CD14-positive monocyte (primary cell): ENCODE measurements at regions not wholly inside any gene's neighbourhood (a gene's known extent, or its start where the extent isn't known, plus 50 kb on each side); places are given as distances from the start of the nearest gene placed in this dataset.

Experiments used
- DNase-seq, 3 donors: peaks; one replicate each; pipeline ENCODE4 v3.0.0-alpha.2; 2011 to 2022
- H2AFZ ChIP-seq: 2 replicates; pipeline ENCODE4 v1.6.0; 2012; ENCODE audit warnings: mild to moderate bottlenecking, low read depth, low read length, inconsistent platforms; ENCODE audit not compliant: insufficient read depth, poor library complexity, severe bottlenecking
- H3K27ac ChIP-seq, 2 donors: 1 replicate in 1 of 2; 2 replicates in 1 of 2; pipeline ENCODE4 v1.5.1; 2012 to 2013; ENCODE audit warnings: low read length in 2 of 2, control low read depth in 1 of 2, inconsistent platforms in 1 of 2, low read depth in 1 of 2, mild to moderate bottlenecking in 1 of 2
- H3K27me3 ChIP-seq, 2 donors: one replicate each; pipeline versions ENCODE4 v1.6.0 to v1.6.1; 2011 to 2013; ENCODE audit warnings: low read length in 2 of 2; ENCODE audit not compliant: control insufficient read depth in 2 of 2, insufficient read depth in 2 of 2
- H3K36me3 ChIP-seq, 2 donors: replicated peaks in 1 of 2; 1 replicate in 1 of 2; 2 replicates in 1 of 2; pipeline versions ENCODE4 v1.5.1 to v1.6.1; 2012 to 2013; ENCODE audit warnings: low read length in 2 of 2, control low read depth in 1 of 2, inconsistent platforms in 1 of 2, mild to moderate bottlenecking in 1 of 2; ENCODE audit not compliant: insufficient read depth in 2 of 2, control insufficient read depth in 1 of 2
- H3K4me1 ChIP-seq, 2 donors: 1 replicate in 1 of 2; 2 replicates in 1 of 2; pipeline versions ENCODE4 v1.5.1 to v1.6.1; 2012 to 2013; ENCODE audit warnings: low read length in 2 of 2, control low read depth in 1 of 2, inconsistent platforms in 1 of 2, mild to moderate bottlenecking in 1 of 2, moderate library complexity in 1 of 2; ENCODE audit not compliant: insufficient read depth in 2 of 2, control insufficient read depth in 1 of 2
- H3K4me2 ChIP-seq: replicated peaks from 2 replicates; pipeline ENCODE3; 2012; ENCODE audit warnings: low read length, moderate library complexity, mild to moderate bottlenecking; ENCODE audit not compliant: poor library complexity, severe bottlenecking; ENCODE audit errors: extremely low read depth
- H3K4me3 ChIP-seq, 3 experiments: fragments of 200-600 bp in 1 of 3; sonication (generic) in 1 of 3; replicated peaks in 1 of 3; 1 replicate in 2 of 3; 2 replicates in 1 of 3; pipeline ENCODE4 v1.5.1; 2011 to 2013; ENCODE audit warnings: low read length in 3 of 3, mild to moderate bottlenecking in 3 of 3, control low read depth in 2 of 3, low read depth in 2 of 3, inconsistent platforms in 1 of 3, moderate library complexity in 1 of 3
- H3K79me2 ChIP-seq: 2 replicates; pipeline ENCODE4 v1.6.0; 2012; ENCODE audit warnings: mild to moderate bottlenecking, control low read depth, inconsistent platforms, low read length, moderate library complexity; ENCODE audit not compliant: insufficient read depth
- H3K9ac ChIP-seq: 2 replicates; pipeline ENCODE4 v1.6.0; 2017; ENCODE audit warnings: low read length, mild to moderate bottlenecking; ENCODE audit not compliant: insufficient read depth, poor library complexity, severe bottlenecking
- H3K9me3 ChIP-seq, 2 donors: replicated peaks in 1 of 2; 1 replicate in 1 of 2; 2 replicates in 1 of 2; pipeline versions ENCODE4 v1.5.1 to v1.6.1; 2012 to 2013; ENCODE audit warnings: low read length in 2 of 2, control low read depth in 1 of 2; ENCODE audit not compliant: control insufficient read depth in 1 of 2, insufficient read depth in 1 of 2
- H4K20me1 ChIP-seq: 2 replicates; pipeline ENCODE4 v1.6.0; 2012; ENCODE audit warnings: mild to moderate bottlenecking, low read length, control low read depth, moderate library complexity; ENCODE audit not compliant: insufficient read depth
- H3K27ac Mint-ChIP-seq, 7 donors: one replicate each; pipeline ENCODE4 v1.8.0; 2020; ENCODE audit warnings: mild to moderate bottlenecking in 7 of 7, mixed read lengths in 7 of 7, moderate library complexity in 6 of 7, inconsistent platforms in 2 of 7
- H3K27me3 Mint-ChIP-seq, 3 donors: one replicate each; pipeline ENCODE4 v1.8.0; 2021 to 2022; ENCODE audit warnings: low read depth in 3 of 3, mild to moderate bottlenecking in 3 of 3, mixed read lengths in 3 of 3, moderate library complexity in 3 of 3, inconsistent platforms in 1 of 3
- H3K36me3 Mint-ChIP-seq, 2 donors: one replicate each; pipeline ENCODE4 v1.8.0; 2020; ENCODE audit warnings: mixed read lengths in 2 of 2, inconsistent platforms in 1 of 2, mild to moderate bottlenecking in 1 of 2
- H3K4me1 Mint-ChIP-seq: one replicate; pipeline ENCODE4 v1.8.0; 2020; ENCODE audit warnings: mild to moderate bottlenecking, mixed read lengths
- H3K4me3 Mint-ChIP-seq, 2 donors: one replicate each; pipeline ENCODE4 v1.8.0; 2020; ENCODE audit warnings: mild to moderate bottlenecking in 2 of 2, mixed read lengths in 2 of 2, moderate library complexity in 1 of 2
- H3K9me3 Mint-ChIP-seq, 7 donors: one replicate each; pipeline ENCODE4 v1.8.0; 2020 to 2022; ENCODE audit warnings: mixed read lengths in 7 of 7, mild to moderate bottlenecking in 6 of 7, moderate library complexity in 6 of 7, inconsistent platforms in 2 of 7
- CTCF ChIP-seq: fragments of 200-600 bp; IDR thresholded peaks from one replicate; pipeline ENCODE4 v1.8.0; 2022; ENCODE audit warnings: antibody characterized with exemption, mild to moderate bottlenecking
- WGBS: methylation state at CpG from one replicate; pipeline ENCODE4 v1.1.5; 2013; ENCODE audit warnings: missing lambda C conversion rate; ENCODE audit not compliant: insufficient coverage; 5-methylcytosine and 5-hydroxymethylcytosine counted together
- intact Hi-C, 2 donors: fragments of 100-400 bp; cut with micrococcal nuclease; formaldehyde crosslinking; loops; one replicate each; pipeline versions ENCODE4 v1.15.0 to v1.15.1; 2023

DNA sequence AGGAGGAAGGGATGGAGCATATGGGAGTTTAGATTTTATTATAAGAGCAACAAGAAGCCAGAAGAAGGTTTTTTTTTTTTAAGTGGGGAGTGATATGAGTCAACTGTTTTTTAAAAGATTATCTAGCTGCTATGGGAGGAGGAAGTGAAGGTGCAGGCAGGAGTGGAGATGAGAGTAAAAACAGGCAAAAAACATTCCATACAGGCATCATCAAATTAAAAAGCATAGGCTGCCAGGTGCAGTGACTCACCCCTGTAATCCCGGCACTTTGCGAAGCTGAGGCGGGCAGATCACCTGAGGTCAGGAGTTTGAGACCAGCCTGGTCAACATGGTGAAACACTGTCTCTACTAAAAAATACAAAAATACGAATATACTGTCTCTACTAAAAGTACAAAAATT is 368.4 kb upstream of the MTNR1B start:
- no peak overlapping the region for H3K4me3 ChIP-seq
- no peaks in the 10 kb centered on the region for H3K27me3 ChIP-seq
- H3K79me2 ChIP-seq, result no peaks in the 10 kb centered on the region
- H3K27ac Mint-ChIP-seq, result no peak overlapping the region
- peaks cover 0 to 2% (median 1%) of the 10 kb centered on the region in 3 donors for H3K27me3 Mint-ChIP-seq
- no peak overlapping the region for H3K9ac ChIP-seq
- H3K27ac ChIP-seq, result no peak overlapping the region
- H3K36me3 ChIP-seq, result no peaks in the 10 kb centered on the region
- TF ChIP-seq CTCF, result no peak
- no peaks in the 10 kb centered on the region for H3K36me3 Mint-ChIP-seq
- 100% methylated on average over 3 of the region's 4 CpGs for WGBS
- H3K9me3 Mint-ChIP-seq, result peaks cover 0 to 10% (median 3%) of the 10 kb centered on the region in 7 donors
- no peak overlapping the region for H3K4me3 Mint-ChIP-seq
- no peak overlapping the region for H3K4me2 ChIP-seq
- no peaks in the 10 kb centered on the region for H3K4me1 ChIP-seq
- intact Hi-C loops, result no loop called here
- DNase-seq, result no peak
- H3K4me1 Mint-ChIP-seq, result no peaks in the 10 kb centered on the region
- H2AFZ ChIP-seq, result no peak overlapping the region
- no peaks in the 10 kb centered on the region for H4K20me1 ChIP-seq
- peaks cover 0 to 3% of the 10 kb centered on the region in 2 donors for H3K9me3 ChIP-seq

DNA sequence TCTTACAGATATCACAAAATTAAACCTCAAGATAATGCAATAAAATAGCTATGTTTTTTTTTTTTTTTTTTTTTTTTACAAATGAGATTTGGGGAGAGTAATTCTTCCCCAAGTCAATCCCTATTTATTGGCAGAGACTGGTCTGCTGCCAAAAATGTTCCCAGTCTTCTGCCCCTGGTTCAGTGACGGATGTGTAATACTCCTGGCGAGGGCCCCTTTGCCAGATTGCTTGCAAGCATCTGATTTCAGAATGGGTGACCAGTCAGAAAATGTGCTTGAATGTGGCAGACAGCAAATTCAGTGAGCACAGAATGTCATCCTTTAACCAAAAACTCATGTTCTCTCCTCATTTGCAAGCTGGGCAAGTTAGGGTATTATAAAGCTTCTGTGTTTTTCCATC is 363.8 kb upstream of the MTNR1B start:
- no peak overlapping the region for H3K4me2 ChIP-seq
- no peaks in the 10 kb centered on the region for H3K79me2 ChIP-seq
- TF ChIP-seq CTCF, result no peak
- H3K9me3 ChIP-seq, result no peaks in the 10 kb centered on the region
- H3K36me3 Mint-ChIP-seq, result no peaks in the 10 kb centered on the region
- intact Hi-C loops, result no loop called here
- DNase-seq, result no peak
- no peak overlapping the region for H3K27ac ChIP-seq
- H3K4me1 ChIP-seq, result no peaks in the 10 kb centered on the region
- no peak overlapping the region for H3K9ac ChIP-seq
- H3K36me3 ChIP-seq, result no peaks in the 10 kb centered on the region
- H3K27me3 Mint-ChIP-seq, result peaks cover 0 to 1% (median 0%) of the 10 kb centered on the region in 3 donors
- H3K27ac Mint-ChIP-seq, result no peak overlapping the region
- no peak overlapping the region for H2AFZ ChIP-seq
- H3K4me3 ChIP-seq, result no peak overlapping the region
- no peaks in the 10 kb centered on the region for H4K20me1 ChIP-seq
- H3K4me3 Mint-ChIP-seq, result no peak overlapping the region
- H3K4me1 Mint-ChIP-seq, result no peaks in the 10 kb centered on the region
- WGBS, result 85% methylated on average over 2 of the region's 2 CpGs
- no peaks in the 10 kb centered on the region for H3K27me3 ChIP-seq
- H3K9me3 Mint-ChIP-seq, result peaks cover 0 to 8% (median 0%) of the 10 kb centered on the region in 7 donors
